ENCODE measurements at regions not wholly inside any gene's neighbourhood (a gene's known extent, or its start where the extent isn't known, plus 50 kb on each side); places are given as distances from the start of the nearest gene placed in this dataset.
A peak's percentile ranks its signal among the peaks of the same experiment; 100 is the strongest.

DNA sequence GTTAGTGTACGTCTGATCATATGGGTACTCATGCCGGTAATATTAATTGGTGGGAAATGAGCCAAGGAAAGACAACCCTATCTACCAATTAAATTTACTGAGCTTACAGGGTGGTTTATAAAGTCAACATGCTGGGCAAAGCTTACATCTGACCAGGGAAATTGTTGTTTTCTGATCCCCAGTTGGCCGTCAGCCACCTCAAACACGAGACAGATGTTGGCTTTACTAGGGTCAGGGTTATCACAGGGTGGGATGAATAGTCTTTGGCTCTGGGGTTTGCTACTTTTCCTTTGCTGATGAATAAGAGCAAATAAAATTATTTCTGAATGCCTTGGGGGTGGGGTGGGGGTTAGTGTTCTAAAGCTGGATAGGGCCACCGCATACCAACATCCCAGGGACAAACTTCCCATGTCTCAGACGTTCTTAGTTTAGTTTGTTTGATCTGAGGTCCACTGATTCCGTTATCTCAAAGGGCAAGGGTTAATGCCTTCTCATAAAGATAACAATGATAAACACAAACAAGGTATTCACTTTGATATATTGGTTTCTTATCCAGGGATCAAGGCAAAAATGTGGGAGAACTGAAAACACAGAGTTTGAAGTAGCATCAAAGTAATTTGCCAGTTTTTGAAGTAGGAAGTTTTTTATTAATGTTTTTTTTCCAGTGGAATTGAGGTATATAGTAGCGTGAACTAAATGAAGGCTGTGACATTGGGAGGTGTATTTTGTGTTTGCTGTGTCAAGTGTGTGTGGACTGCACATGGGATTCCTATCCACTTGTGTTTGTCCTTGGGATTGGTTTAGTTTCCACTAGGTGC lies 109.1 kb upstream of the RPS23 start:
- DNase-seq (ENCODE audit: low spot score) = peak; percentile 100
- 2% methylated on average over 8 of the region's 8 CpGs for WGBS (ENCODE audit: low lambda C conversion rate)
- no peaks in the 10 kb centered on the region for H3K9me3 ChIP-seq (ENCODE audit: low read length)
- in situ Hi-C loops (cut with HindIII; ENCODE audit: extremely low pct_ligation_motif_present, low pct_unique_long_range_greater_than_20kb) = no loop called here
- peak; percentile 93 for ATAC-seq
- peaks cover 68% of the 10 kb centered on the region for H3K4me1 ChIP-seq (ENCODE audit: insufficient read depth, low read length)
- H3K9ac ChIP-seq (ENCODE audit: insufficient read depth, low read depth, low read length) = peak overlapping the region; percentile 61
- no TSS peak for BruUV-seq (replicated peaks)
- H3K36me3 ChIP-seq (replicated peaks in 1 of 2; ENCODE audit: control insufficient read depth in 1 of 2, insufficient read depth in 2 of 2, low read length in 2 of 2) = no peaks in the 10 kb centered on the region
- intact Hi-C loops (cut with micrococcal nuclease; ENCODE audit: unreplicated experiment) = loop anchor here (1.0 to 2.0 kb wide), 9 partner anchors 10 to 1190 kb away; partner anchors contain the start of genes TMEM167A and XRCC4
- H2AFZ ChIP-seq (ENCODE audit: low read length) = no peak overlapping the region
- ChIA-PET CTCF (ENCODE audit: low intra/inter-chr PET ratio, low total read pairs) (no interaction called here), POLR2A (interaction anchor here (0.8 to 5.0 kb wide), 15 partner anchors 9 to 1175 kb away, joined by 3 to 52 read pairs (median 6); partner anchors contain the start of genes TMEM167A and XRCC4)
- no peaks in the 10 kb centered on the region for H3K27me3 ChIP-seq (ENCODE audit: control insufficient read depth in 1 of 2, insufficient read depth in 2 of 2, low read length in 2 of 2)
- no peaks in the 10 kb centered on the region for H3K79me2 ChIP-seq (ENCODE audit: insufficient read depth, low read length)
- peak; percentile 93 for FAIRE-seq
- no peaks in the 10 kb centered on the region for H4K20me1 ChIP-seq (ENCODE audit: insufficient read depth, low read length)
- H3K4me3 ChIP-seq (replicated peaks in 1 of 3; ENCODE audit: insufficient read depth in 1 of 3, low read depth in 2 of 3, low read length in 3 of 3) = peak overlapping the region in 1 of 3 experiments; percentile 9; a peak in 1 of 6 replicates
- H3K4me2 ChIP-seq (ENCODE audit: low read depth, low read length) = peak overlapping the region; percentile 61
- H3K27ac ChIP-seq (ENCODE audit: extremely low read length, insufficient read depth, low read length) = peak overlapping the region; percentile 72
- TF ChIP-seq ZNF761 (CRISPR knock-in tag; conservative IDR thresholded peaks at IDR 0.05) = no peak
- TF ChIP-seq, protein P1, sequence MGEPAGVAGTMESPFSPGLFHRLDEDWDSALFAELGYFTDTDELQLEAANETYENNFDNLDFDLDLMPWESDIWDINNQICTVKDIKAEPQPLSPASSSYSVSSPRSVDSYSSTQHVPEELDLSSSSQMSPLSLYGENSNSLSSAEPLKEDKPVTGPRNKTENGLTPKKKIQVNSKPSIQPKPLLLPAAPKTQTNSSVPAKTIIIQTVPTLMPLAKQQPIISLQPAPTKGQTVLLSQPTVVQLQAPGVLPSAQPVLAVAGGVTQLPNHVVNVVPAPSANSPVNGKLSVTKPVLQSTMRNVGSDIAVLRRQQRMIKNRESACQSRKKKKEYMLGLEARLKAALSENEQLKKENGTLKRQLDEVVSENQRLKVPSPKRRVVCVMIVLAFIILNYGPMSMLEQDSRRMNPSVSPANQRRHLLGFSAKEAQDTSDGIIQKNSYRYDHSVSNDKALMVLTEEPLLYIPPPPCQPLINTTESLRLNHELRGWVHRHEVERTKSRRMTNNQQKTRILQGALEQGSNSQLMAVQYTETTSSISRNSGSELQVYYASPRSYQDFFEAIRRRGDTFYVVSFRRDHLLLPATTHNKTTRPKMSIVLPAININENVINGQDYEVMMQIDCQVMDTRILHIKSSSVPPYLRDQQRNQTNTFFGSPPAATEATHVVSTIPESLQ (CRISPR knock-in tag; conservative IDR thresholded peaks at IDR 0.05) = 0 out of 2 replicates have a peak, but pooled peaks have one; percentile 24
- TF ChIP-seq NR2F6 (IDR thresholded peaks at IDR 0.05) = peak; percentile 100
- peak; percentile 98 for TF ChIP-seq NR2F6 (CRISPR knock-in tag; IDR thresholded peaks at IDR 0.05)
- TF ChIP-seq, protein P2, sequence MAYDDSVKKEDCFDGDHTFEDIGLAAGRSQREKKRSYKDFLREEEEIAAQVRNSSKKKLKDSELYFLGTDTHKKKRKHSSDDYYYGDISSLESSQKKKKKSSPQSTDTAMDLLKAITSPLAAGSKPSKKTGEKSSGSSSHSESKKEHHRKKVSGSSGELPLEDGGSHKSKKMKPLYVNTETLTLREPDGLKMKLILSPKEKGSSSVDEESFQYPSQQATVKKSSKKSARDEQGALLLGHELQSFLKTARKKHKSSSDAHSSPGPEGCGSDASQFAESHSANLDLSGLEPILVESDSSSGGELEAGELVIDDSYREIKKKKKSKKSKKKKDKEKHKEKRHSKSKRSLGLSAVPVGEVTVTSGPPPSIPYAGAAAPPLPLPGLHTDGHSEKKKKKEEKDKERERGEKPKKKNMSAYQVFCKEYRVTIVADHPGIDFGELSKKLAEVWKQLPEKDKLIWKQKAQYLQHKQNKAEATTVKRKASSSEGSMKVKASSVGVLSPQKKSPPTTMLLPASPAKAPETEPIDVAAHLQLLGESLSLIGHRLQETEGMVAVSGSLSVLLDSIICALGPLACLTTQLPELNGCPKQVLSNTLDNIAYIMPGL (CRISPR knock-in tag; IDR thresholded peaks at IDR 0.05; ENCODE audit: borderline replicate concordance in 1 of 2, low read depth in 1 of 2) = 0 out of 4 replicates have a peak, but pooled peaks have one; percentile 9 to 20
- 0 out of 2 replicates have a peak, but pooled peaks have one; percentile 9 for TF ChIP-seq TGIF2 (CRISPR knock-in tag; IDR thresholded peaks at IDR 0.05)
- peak; percentile 70 for TF ChIP-seq GATAD1 (CRISPR knock-in tag; IDR thresholded peaks at IDR 0.05)
- no peak; the same call in 1 of the 2 replicates for TF ChIP-seq YEATS2 (CRISPR knock-in tag; IDR thresholded peaks at IDR 0.05; ENCODE audit: borderline replicate concordance)
- TF ChIP-seq, protein P3, sequence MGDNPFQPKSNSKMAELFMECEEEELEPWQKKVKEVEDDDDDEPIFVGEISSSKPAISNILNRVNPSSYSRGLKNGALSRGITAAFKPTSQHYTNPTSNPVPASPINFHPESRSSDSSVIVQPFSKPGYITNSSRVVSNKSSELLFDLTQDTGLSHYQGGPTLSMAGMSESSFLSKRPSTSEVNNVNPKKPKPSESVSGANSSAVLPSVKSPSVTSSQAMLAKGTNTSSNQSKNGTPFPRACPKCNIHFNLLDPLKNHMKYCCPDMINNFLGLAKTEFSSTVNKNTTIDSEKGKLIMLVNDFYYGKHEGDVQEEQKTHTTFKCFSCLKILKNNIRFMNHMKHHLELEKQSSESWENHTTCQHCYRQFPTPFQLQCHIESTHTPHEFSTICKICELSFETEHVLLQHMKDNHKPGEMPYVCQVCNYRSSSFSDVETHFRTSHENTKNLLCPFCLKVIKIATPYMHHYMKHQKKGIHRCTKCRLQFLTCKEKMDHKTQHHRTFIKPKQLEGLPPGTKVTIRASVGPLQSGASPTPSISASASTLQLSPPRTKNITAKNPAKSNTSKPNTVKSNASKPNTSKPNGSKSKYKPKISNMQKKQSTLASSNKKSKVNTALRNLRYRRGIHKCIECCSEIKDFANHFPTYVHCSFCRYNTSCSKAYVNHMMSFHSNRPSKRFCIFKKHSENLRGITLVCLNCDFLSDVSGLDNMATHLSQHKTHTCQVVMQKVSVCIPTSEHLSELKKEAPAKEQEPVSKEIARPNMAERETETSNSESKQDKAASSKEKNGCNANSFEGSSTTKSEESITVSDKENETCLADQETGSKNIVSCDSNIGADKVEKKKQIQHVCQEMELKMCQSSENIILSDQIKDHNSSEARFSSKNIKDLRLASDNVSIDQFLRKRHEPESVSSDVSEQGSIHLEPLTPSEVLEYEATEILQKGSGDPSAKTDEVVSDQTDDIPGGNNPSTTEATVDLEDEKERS (CRISPR knock-in tag; IDR thresholded peaks at IDR 0.05) = peak; percentile 94
- peak; percentile 99 for TF ChIP-seq TCF7 (IDR thresholded peaks at IDR 0.05; ENCODE audit: low read depth)
- TF ChIP-seq ZBTB42 (CRISPR knock-in tag; IDR thresholded peaks at IDR 0.05) = peak; percentile 96
- TF ChIP-seq ERF (CRISPR knock-in tag; IDR thresholded peaks at IDR 0.05) = peak; percentile 69; the same call in 1 of the 2 replicates
- no peak for TF ChIP-seq GABPA (IDR thresholded peaks at IDR 0.05; ENCODE audit: low read depth, low read length)
- 0 out of 2 replicates have a peak, but pooled peaks have one; percentile 11 for TF ChIP-seq GABPA (CRISPR knock-in tag; IDR thresholded peaks at IDR 0.05; ENCODE audit: low read depth)
- no peak; the same call in 1 of the 2 replicates for TF ChIP-seq ZSCAN22 (CRISPR knock-in tag; IDR thresholded peaks at IDR 0.05)
- no peak for TF ChIP-seq ZNF850 (CRISPR knock-in tag; conservative IDR thresholded peaks at IDR 0.05)
- TF ChIP-seq NR2F2 (IDR thresholded peaks at IDR 0.05; ENCODE audit: borderline replicate concordance, low read depth) = peak; percentile 100
- peak; percentile 74 for TF ChIP-seq JUN (CRISPR knock-in tag; IDR thresholded peaks at IDR 0.05)

All from HepG2 (cell line).